ENCODE measurements at regions not wholly inside any gene's neighbourhood (a gene's known extent, or its start where the extent isn't known, plus 50 kb on each side); places are given as distances from the start of the nearest gene placed in this dataset.
"Not testable (repeated sequence)": the region's sequence is repeated elsewhere in the genome, so short reads cannot be mapped to it uniquely, and the experiment has no call there.

DNA sequence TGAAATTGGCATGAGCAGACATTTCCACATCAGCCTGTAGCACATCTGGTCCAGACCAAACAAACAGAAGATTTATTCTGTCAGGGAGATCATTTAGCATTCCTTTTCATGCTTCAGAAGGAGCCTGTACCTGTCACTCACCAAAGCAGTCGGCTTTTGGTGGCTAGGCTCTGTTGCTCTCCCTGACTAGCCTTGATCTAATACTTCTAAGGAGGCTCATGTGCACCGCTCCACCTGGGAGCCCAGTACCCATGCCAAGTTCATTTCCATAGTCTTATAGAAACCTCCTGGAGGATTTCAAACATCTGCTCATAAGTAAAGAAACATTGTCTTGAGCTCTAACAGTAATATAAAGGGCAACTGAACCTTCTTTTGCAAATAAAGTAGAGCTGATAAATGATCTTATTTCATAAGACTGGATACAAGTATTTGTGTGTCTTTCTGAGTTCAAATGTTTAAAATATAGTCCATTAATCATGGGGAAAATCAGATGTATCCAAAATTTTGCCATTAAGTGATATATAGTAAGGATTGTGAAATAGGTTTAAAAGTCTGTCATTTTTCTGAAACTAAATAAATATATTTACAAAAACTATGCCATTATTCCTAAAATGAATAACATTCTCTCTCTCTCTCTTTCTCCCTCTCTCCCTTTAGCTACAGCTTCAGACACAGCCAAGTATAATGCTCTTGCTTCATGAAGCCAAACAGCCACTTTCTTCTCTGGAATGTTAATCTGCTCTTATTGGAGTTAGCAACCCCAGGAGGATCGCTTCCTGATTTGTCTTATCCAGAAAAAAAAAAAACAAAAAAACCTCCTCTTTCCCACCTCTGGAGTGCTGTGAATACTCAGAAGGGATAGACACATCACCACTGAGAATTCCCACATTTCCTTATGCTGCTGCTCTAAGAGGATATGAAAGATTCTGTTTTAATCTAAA lies 192.7 kb upstream of the TFAP2D start:
- DNase-seq: no peak

GRCh38 chr6:50524341-50524740 lies 189.0 kb upstream of the TFAP2D start:
- DNase-seq: no peak

DNA sequence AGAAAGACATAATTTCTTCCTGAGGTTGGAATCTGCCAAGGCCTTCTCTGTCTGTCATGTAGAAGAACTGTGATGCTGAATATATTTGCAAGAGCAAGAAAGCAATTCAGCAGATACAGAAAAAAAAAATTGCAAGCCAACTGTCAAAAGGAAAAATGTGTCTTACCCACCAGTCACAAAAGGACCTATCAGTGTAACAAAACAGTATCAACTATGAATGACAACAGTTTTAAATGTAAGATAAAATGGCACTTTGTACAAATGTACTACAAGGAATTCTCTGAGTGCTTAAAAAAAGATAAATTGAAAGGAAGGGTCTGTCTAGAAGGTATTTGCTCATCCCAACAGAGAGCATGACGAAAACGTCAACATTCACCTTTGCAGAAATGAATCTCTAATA lies 185.3 kb upstream of the TFAP2D start:
- DNase-seq: no peak

DNA sequence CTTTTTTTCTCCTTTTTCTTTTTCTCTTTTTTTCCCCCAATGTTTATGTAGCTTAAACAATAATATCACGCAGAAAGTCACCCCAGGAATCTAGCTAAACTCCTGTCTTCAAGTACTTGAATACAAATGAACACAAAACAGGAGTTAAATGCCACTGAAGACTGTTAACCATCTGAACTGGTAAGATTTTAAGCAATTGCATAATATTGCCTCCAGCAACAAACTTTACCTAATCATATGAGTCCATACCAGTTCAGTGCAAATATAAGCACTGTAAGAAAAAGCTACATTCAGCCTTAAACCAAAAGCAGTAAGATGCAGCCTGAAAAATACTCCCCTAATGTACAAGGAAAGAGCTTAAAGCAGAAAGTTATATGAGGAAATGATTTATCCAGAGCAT lies 173.9 kb upstream of the TFAP2D start:
- no peak for DNase-seq

- no peak for DNase-seq
Measured at GRCh38 chr6:50541941-50542340, 171.4 kb upstream of the TFAP2D start.

DNA sequence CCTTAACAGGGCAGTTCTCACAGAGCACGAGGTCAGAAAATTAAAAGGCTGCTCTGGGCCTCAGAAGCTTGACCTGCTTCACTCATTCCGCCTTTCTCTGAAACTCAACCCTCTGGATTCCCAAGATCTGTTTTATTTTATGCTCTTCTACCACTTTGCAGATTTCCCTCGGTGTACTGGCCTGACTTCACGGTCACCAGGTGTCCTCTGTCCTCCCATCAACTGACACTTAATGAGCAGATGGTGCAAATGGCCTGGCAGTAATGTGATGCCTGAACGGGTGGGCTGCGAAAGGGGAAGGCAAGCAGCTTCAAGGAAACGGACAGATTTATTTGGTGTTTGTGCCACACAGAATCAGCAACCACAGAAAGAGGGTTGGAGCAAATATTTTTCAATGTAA lies 169.7 kb upstream of the TFAP2D start:
- no peak for DNase-seq

DNA sequence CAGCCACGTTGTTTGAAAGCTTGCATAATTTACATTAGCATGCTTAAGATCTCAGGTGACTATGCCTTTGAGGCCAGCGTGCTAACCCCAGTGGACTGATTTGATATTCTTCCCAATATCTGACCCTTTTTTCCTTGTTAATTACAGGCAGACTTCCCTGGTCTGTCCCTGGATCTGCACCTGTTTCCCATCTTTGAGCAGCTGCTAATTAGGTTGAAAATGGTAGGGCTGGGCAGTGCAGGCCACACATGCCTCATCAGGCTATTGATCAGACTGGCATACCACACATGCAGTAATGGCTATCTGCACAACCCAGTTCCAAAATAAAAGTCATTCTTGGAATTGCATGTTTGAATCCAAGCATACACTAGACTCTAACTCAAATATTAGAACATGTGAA lies 164.3 kb upstream of the TFAP2D start:
- no peak for DNase-seq

- no peak for DNase-seq
Measured at GRCh38 chr6:50549475-50549874, 163.9 kb upstream of the TFAP2D start.

- DNase-seq: no peak
Measured at GRCh38 chr6:50555982-50556381, 157.3 kb upstream of the TFAP2D start.

DNA sequence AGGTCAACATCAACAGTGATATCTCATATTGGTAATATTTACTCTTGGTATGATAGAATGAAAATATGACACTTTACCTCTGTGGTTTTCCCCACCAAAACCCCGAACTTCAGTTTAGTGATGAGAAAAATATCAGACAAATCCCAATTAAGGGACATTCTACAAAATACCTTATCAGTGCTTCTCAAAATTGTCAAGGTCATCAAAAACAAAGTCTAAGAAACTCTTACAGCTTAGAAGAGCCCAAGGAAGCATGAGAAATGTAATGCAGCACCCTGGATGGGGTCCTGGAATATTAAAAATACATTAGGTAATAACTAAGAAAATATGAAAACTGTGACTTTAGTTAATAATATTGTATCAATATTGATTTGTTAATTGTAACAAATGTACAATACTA lies 148.3 kb upstream of the TFAP2D start:
- DNase-seq: no peak

- DNase-seq: not testable (repeated sequence)
Measured at GRCh38 chr6:50571230-50571629, 142.1 kb upstream of the TFAP2D start.

DNA sequence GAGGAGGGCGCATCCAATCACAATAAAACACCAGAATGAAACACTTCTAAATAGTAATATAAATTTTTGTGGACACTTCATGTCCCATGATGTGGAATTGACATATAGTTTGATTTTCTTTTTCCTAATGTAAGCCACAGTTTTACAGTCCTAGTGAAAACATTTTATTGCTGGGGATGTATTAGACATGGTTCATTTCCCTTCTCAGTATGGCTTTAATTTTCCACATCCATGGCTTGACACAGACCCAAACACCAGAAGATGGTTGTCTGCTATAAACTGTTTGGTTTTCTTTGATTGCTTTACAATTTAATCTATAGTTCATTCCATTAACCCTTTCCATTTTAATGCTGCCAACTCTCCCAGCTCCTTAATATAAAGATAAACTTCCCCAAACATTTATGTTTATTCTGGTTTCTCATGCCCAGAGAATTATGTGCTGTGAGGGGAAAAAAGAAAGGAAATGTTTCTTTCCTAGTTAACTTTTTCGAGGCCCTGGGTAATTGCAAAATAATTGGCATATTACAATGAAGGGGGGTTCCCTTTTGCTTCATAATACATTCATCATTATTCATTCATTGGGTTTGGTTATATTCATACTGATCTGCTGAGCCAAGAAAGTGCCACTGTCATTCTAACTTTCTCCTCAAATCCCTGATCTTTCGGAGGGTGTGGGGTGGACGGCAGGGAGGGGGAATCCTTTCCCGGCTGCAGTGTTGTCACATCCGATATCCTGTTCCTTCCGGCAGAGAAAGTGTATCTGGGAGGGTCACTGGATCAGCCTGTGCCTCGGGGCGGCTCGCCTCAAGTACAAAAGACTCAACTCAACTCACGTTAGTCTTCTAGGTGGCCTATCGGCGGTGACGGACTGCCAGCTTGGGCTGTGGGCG lies 127.6 kb upstream of the TFAP2D start:
- no peak for DNase-seq

GRCh38 chr6:50586331-50586675 lies 127.0 kb upstream of the TFAP2D start:
- DNase-seq: no peak

DNA sequence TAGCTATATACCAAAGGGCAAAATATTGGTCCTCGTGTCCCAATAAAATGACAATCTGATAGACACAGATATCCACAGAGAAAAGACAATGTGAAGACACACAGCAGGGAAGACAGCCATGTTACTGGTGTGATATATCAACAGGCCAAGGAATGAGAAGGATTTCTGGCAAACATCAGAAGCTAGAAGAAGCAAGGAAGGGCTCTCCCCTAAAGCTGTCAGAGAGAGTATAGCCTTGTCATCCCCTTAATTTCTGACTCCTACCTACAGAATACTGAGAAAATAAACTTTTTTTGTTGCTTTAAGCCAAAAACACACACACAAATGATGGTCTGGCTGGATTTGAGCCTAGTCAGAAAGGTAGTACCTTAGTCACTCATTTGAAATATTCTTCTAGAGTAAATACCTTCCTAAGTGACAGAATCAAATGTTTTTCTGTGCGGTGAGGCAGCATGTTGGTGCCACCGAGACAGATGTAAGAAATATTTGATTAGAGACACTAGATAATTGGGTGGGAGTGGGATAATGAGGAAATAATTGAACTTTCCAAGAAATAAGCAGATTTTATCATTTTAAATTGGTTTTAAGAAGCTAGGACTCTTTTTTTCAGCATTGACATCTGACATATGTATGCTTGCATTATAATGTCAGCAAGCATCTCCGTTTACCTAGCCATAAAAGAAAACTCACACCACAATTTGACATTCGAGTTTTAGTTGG lies 123.4 kb upstream of the TFAP2D start:
- no peak for DNase-seq

DNA sequence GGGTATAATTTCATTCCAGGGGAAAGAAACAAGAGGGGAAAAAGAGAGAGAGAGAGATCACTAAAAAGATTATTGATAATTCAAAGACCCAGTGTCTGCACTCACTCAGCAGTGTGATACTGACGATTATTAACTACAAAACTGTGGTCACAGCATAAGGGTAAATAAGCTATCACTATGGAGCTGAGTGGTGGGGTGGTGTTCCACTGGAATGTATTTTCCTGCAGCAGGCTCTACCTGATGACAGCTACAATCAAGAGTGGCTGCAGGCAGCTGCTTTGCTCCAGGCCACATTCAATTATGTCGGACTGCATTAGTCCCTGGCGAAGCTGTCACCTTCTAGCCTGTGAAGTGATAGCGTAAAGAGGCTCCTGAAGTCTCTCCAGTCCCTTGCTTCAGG lies 122.2 kb upstream of the TFAP2D start:
- no peak for DNase-seq

- no peak for DNase-seq
Measured at GRCh38 chr6:50600280-50600679, 113.0 kb upstream of the TFAP2D start.

DNA sequence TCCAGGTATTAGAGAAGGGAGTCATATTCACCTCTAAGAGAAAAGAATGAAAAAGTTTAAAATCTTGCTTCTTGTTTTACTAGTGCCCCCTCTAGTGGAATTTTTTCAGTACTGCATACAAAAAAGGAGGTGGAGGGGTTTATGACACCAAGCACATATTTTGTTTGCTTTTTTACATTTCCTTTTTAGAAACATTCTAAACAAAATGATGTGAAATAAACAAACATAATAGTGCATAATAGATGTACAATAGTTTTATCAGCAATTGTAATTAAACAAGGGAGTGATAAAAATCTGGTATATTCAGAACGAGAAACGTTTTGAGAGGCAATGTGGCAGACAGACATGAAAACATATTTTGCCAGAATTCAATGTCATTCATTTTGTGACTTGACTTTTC lies 111.0 kb upstream of the TFAP2D start:
- DNase-seq: peak; percentile 44

DNA sequence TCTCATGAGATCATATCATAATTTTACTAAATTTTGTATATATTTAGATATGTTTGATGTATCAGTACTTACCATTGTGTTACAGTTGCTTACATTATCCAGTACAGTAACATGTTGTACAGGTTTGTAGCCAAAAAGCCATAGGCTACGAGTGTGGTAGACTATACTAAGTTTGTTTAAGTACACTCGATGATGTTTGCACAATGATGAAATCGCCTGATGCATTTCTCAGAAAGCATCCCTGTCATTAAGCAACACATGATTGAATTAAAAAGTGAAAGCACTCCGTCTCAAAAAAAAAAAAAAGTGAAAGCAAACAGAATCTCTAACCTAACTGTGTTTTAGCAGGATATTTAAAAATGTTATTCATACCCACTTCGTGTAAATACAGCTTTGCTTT lies 104.9 kb upstream of the TFAP2D start:
- DNase-seq: no peak

DNA sequence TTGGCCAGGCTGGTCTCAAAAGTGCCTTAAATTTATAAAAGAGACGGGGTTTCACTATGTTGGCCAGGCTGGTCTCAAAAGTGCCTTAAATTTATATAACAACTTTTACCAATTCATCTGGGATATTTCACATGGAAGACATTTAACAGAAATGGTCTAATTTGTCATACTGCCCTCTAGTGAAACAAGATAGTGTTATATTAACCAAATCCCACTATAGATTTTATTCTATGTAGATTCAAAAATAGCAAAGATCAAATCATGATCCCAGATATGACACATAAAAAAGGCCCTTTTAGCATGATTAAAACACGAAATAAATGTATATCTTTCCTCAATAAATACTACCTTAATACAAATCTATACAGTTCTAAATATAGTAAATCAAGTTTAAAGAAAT lies 102.8 kb upstream of the TFAP2D start:
- no peak for DNase-seq

- no peak for DNase-seq
Measured at GRCh38 chr6:50635429-50635828, 77.9 kb upstream of the TFAP2D start.

GRCh38 chr6:50637267-50637666 lies 76.1 kb upstream of the TFAP2D start:
- no peak for DNase-seq

DNA sequence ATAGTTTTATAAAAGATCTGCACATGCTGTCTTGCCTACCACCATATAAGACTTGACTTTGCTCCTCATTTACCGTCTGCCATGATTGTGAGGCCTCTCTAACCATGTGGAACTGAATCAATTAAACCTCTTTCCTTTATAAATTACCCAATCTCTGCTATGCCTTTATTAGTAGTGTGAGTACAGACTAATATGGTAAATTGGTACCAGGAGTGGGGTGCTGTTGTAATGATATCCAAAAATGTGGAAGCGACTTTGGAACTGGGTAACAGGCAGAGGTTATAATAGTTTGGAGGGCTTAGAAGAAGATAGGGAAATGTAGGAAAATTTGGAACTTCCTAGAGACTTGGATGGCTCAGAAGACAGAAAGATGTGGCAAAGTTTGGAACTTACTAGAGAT lies 64.2 kb upstream of the TFAP2D start:
- DNase-seq: no peak

GRCh38 chr6:50653253-50653652 lies 60.1 kb upstream of the TFAP2D start:
- DNase-seq: no peak

All from kidney glomerular epithelial cell (primary cell).